ENCODE measurements at regions not wholly inside any gene's neighbourhood (a gene's known extent, or its start where the extent isn't known, plus 50 kb on each side); places are given as distances from the start of the nearest gene placed in this dataset.

DNA sequence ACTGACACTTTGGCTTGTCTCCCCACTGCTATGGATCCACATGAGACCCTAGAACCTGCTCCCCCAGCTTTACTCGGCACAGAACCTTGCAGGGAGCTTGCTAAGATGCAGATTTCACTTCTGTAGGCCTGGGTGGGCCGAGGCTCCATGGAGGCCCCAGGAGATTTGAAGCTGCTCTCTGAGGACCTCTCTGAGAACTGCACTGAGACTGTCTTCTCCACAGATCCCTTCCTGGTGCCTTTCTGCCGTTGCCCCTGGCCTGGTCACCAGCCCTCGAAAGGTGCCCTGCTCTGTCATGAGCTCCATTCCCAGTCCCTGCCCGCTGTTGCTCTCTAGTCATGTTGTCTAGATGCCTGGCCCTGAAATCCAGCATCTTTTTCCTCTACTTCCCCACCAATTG, 588.4 kb downstream of the AJAP1 start:
- no peak for DNase-seq
- H3K27ac ChIP-seq (ENCODE audit: low read depth, low read length) = no peak overlapping the region
- no peak overlapping the region for H3K4me3 ChIP-seq (ENCODE audit: low read length)
- ChIA-PET CTCF (no interaction called here), POLR2A (no interaction called here)
- Mint-ChIP-seq H3K27ac (peak overlapping the region in 1 of 8 donors; percentile 5), H3K36me3 (no peaks in the 10 kb centered on the region), H3K4me3 (no peak overlapping the region), H3K4me1 (no peaks in the 10 kb centered on the region), H3K9me3 (no peaks in the 10 kb centered on the region), H3K27me3 (peaks cover 2 to 7% of the 10 kb centered on the region in 2 donors)
- H3K36me3 ChIP-seq (ENCODE audit: insufficient read depth, low read length) = no peaks in the 10 kb centered on the region
- no peaks in the 10 kb centered on the region for H3K4me1 ChIP-seq (ENCODE audit: insufficient read depth, low read length)
- no peaks in the 10 kb centered on the region for H3K9me3 ChIP-seq (ENCODE audit: low read length)
- H3K27me3 ChIP-seq (ENCODE audit: insufficient read depth, low read length, poor library complexity, severe bottlenecking) = no peaks in the 10 kb centered on the region

DNA sequence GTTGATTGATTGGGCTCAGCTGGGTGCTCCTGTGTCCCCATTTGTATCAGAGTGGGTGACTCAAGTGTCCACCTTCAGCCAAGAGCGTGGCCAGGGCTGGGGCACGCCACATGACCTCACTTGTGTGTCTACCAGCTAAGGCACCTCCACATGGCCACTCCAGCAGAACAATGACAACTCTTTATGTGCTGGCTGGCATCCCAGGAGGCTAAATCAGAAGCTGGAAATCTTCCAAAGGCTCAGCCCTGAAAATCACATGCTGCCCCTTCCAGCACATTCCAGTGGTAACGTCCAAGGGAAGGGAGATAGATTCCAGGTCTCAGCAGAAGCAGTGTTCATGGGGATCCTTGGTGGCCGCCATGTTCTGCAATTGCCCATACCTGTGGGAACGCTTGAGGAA, 585.5 kb downstream of the AJAP1 start:
- H3K36me3 ChIP-seq (ENCODE audit: insufficient read depth, low read length) = no peaks in the 10 kb centered on the region
- POLR2A ChIA-PET = no interaction called here
- no peaks in the 10 kb centered on the region for H3K27me3 ChIP-seq (ENCODE audit: insufficient read depth, low read length, poor library complexity, severe bottlenecking)
- no peak overlapping the region for H3K27ac Mint-ChIP-seq
- no peak overlapping the region for H3K4me3 ChIP-seq (ENCODE audit: low read length)
- DNase-seq = no peak
- H3K36me3 Mint-ChIP-seq = no peaks in the 10 kb centered on the region
- H3K27me3 Mint-ChIP-seq = peaks cover 0 to 3% of the 10 kb centered on the region in 2 donors
- H3K4me1 ChIP-seq (ENCODE audit: insufficient read depth, low read length) = no peaks in the 10 kb centered on the region
- no peaks in the 10 kb centered on the region for H3K9me3 Mint-ChIP-seq
- CTCF ChIA-PET = no interaction called here
- no peaks in the 10 kb centered on the region for H3K9me3 ChIP-seq (ENCODE audit: low read length)
- no peak overlapping the region for H3K4me3 Mint-ChIP-seq
- H3K4me1 Mint-ChIP-seq = peaks cover 0 to 2% (median 0%) of the 10 kb centered on the region in 3 donors
- no peak overlapping the region for H3K27ac ChIP-seq (ENCODE audit: low read depth, low read length)

DNA sequence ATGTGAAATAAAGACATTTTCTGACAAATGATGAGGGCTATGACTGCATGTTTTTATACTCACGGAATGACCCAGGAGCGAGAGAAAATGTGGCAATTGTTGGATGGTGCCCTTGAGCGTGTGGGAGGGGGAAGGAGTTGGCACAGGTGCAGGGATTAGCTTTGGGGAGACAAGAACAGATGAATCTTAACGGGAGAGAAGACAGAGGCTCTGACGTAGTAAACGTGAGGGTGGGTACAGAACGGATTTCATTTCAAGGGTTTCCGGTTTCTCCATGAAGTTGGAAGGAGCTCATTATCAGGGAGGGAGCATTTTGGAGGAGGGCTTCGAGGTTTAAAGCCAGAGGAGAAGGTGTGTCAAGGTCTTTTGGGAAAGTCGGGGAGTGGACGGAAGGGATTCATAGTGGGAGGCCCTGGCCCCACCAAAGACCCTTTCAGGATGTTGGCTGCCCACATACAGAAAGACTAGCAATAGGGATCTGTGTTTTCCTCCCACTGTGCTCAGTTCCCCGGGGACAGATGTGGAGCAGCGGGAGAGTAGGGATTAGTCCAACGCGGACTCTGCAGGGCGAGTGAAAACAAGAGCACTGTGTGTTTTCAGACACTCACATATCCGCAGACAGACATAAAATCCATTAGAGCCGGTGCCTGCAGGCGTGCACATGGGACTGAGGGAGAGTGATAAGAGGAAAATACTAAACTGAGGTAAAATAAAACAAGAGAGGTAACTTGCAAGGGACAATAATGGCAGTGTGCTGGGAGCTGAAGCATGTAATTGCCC, 584.1 kb downstream of the AJAP1 start:
- Mint-ChIP-seq H3K4me1 (peaks cover 0 to 2% (median 0%) of the 10 kb centered on the region in 3 donors), H3K27ac (no peak overlapping the region), H3K27me3 (peaks cover 2 to 14% of the 10 kb centered on the region in 2 donors), H3K9me3 (peaks cover 0 to 4% (median under 1%) of the 10 kb centered on the region in 5 donors), H3K36me3 (peaks cover 0 to 4% (median 0%) of the 10 kb centered on the region in 3 donors), H3K4me3 (no peak overlapping the region)
- POLR2A ChIA-PET = no interaction called here
- DNase-seq = no peak
- no peaks in the 10 kb centered on the region for H3K36me3 ChIP-seq (ENCODE audit: insufficient read depth, low read length)
- no peaks in the 10 kb centered on the region for H3K27me3 ChIP-seq (ENCODE audit: insufficient read depth, low read length, poor library complexity, severe bottlenecking)
- CTCF ChIA-PET = interaction anchor here (0.9 kb wide), 1 partner anchor 14 kb away, joined by 3 read pairs; no protein-coding TSS in a partner anchor
- no peak overlapping the region for H3K4me3 ChIP-seq (ENCODE audit: low read length)
- no peak overlapping the region for H3K27ac ChIP-seq (ENCODE audit: low read depth, low read length)
- no peaks in the 10 kb centered on the region for H3K9me3 ChIP-seq (ENCODE audit: low read length)
- H3K4me1 ChIP-seq (ENCODE audit: insufficient read depth, low read length) = no peaks in the 10 kb centered on the region

DNA sequence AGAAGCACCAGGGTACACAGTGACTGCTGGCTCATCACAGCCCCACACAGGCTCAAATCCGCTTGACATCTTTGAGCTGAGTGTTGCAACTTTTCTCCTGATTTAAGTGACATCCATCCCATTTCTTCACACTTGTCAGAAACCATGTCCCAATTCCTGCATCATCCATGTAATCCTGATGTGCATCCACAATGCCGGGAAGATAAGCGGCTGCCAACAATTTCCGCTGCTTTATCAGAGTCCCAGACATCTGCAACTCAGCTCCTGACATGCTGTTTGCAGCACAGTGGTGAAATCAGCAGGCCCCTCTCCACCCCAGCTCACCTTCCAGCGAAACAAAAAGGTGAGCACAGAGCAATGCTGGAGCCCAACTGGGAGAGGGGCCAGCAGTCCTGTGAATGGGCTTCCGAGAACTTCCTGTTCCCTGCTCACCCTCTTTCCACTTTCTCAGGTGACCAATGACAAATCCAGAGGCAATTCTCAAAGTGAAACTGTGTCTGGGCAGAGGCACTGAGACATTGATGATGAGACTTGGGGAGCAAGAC, 581.0 kb downstream of the AJAP1 start:
- ChIA-PET CTCF (interaction anchor here (0.8 kb wide), 1 partner anchor 15 kb away, joined by 3 read pairs; no protein-coding TSS in a partner anchor), POLR2A (no interaction called here)
- Mint-ChIP-seq H3K4me3 (no peak overlapping the region), H3K4me1 (peaks cover 0 to 2% (median 0%) of the 10 kb centered on the region in 3 donors), H3K9me3 (peaks cover 6 to 14% (median 12%) of the 10 kb centered on the region in 5 donors), H3K36me3 (peaks cover 0 to 13% (median 0%) of the 10 kb centered on the region in 3 donors), H3K27me3 (peaks cover 9 to 18% of the 10 kb centered on the region in 2 donors), H3K27ac (no peak overlapping the region)
- Histone ChIP-seq H3K4me3 (ENCODE audit: low read length) (no peak overlapping the region), H3K27ac (ENCODE audit: low read depth, low read length) (no peak overlapping the region), H3K27me3 (ENCODE audit: insufficient read depth, low read length, poor library complexity, severe bottlenecking) (no peaks in the 10 kb centered on the region), H3K36me3 (ENCODE audit: insufficient read depth, low read length) (no peaks in the 10 kb centered on the region), H3K4me1 (ENCODE audit: insufficient read depth, low read length) (no peaks in the 10 kb centered on the region), H3K9me3 (ENCODE audit: low read length) (no peaks in the 10 kb centered on the region)
- no peak for DNase-seq

DNA sequence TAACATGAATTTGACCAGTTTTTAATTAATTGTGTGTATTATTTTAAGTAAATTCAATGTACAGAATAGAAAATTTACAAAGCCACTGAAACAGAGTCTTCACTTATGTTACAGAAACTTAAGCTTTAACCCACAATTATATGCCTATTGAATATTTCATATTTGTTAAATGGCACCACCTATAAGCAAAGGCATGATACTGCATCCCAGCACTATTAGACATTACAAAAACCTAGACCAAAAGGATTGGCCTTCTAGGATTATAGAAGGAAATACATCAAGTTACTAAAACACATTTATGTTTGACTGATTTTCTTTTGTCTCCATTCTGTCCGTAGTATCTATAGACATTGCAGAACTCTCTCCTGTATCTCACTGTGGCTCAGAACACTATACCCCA, 578.1 kb downstream of the AJAP1 start:
- no peak overlapping the region for H3K27ac ChIP-seq (ENCODE audit: low read depth, low read length)
- POLR2A ChIA-PET = no interaction called here
- Mint-ChIP-seq H3K27me3 (peaks cover 13 to 30% of the 10 kb centered on the region in 2 donors), H3K4me3 (no peak overlapping the region), H3K36me3 (peaks cover 0 to 13% (median 0%) of the 10 kb centered on the region in 3 donors), H3K4me1 (peaks cover 0 to 2% (median 0%) of the 10 kb centered on the region in 3 donors), H3K9me3 (peaks cover 6 to 14% (median 12%) of the 10 kb centered on the region in 5 donors), H3K27ac (no peak overlapping the region)
- H3K4me3 ChIP-seq (ENCODE audit: low read length) = no peak overlapping the region
- no peaks in the 10 kb centered on the region for H3K27me3 ChIP-seq (ENCODE audit: insufficient read depth, low read length, poor library complexity, severe bottlenecking)
- no peaks in the 10 kb centered on the region for H3K9me3 ChIP-seq (ENCODE audit: low read length)
- H3K36me3 ChIP-seq (ENCODE audit: insufficient read depth, low read length) = no peaks in the 10 kb centered on the region
- CTCF ChIA-PET = no interaction called here
- no peaks in the 10 kb centered on the region for H3K4me1 ChIP-seq (ENCODE audit: insufficient read depth, low read length)
- no peak for DNase-seq

DNA sequence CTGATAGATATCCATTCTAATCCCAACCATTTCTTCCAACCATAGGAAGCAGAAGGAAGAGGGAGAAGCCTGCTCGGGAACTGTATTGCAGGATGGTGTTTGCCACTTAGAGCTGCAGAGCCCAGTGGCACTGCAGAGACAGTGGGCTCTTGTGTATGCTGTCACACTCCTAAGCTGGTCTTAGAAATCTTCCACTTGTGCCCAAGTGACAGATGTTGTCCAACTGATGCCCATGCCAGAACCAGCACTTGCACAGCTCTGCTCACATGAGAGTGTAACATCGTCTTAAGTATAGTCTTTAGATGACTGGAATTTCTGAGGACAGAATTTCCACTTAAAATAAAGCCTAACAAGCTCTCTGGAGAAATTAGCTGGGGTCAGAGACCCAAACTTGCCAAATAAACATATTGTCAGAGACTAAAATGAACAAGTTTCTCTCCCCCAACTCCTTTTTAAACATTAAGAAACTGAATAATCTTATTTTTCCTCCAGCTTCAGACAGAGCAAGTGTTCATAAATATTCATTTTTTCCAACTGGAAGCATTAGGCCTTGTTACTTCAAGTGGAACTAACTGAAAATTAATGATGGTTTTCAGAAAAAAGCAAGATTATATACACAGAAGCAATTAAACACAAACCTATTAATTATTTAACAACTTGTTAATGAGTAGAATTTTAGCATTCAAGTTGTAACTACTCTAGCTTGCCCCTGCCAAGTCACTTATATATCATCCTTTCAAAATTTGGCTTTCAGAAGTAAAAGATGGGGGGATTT, 577.3 kb downstream of the AJAP1 start:
- peaks cover 6 to 14% (median 12%) of the 10 kb centered on the region in 5 donors for H3K9me3 Mint-ChIP-seq
- ChIA-PET POLR2A (no interaction called here), CTCF (no interaction called here)
- peaks cover 0 to 2% (median 0%) of the 10 kb centered on the region in 3 donors for H3K4me1 Mint-ChIP-seq
- Histone ChIP-seq H3K36me3 (ENCODE audit: insufficient read depth, low read length) (no peaks in the 10 kb centered on the region), H3K4me1 (ENCODE audit: insufficient read depth, low read length) (no peaks in the 10 kb centered on the region), H3K4me3 (ENCODE audit: low read length) (no peak overlapping the region), H3K27ac (ENCODE audit: low read depth, low read length) (no peak overlapping the region), H3K9me3 (ENCODE audit: low read length) (no peaks in the 10 kb centered on the region), H3K27me3 (ENCODE audit: insufficient read depth, low read length, poor library complexity, severe bottlenecking) (no peaks in the 10 kb centered on the region)
- H3K27ac Mint-ChIP-seq = no peak overlapping the region
- H3K36me3 Mint-ChIP-seq = peaks cover 0 to 13% (median 0%) of the 10 kb centered on the region in 3 donors
- H3K27me3 Mint-ChIP-seq = peaks cover 13 to 30% of the 10 kb centered on the region in 2 donors
- no peak overlapping the region for H3K4me3 Mint-ChIP-seq
- no peak for DNase-seq

DNA sequence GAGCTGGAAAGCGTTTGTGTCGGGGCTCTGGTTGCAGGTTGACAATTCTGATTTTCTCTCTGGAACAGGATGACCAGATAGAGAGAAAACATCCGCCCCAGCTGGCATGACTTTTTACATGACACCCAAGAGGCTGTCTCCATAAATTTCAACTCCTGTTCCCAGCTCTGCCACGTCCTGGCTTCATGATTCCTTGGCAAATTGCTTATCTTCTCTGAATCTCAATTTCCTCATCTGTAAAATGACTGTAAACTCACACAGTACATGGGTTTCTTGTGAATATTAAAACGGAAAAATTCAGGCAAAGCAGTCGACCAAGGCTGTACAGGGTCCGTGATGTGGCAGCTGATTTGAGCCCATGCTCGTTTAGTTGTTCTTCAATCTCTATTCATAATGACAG, 572.7 kb downstream of the AJAP1 start:
- Mint-ChIP-seq H3K27me3 (peaks cover 8 to 36% of the 10 kb centered on the region in 2 donors), H3K36me3 (no peaks in the 10 kb centered on the region), H3K4me3 (no peak overlapping the region), H3K9me3 (peaks cover 0 to 2% (median under 1%) of the 10 kb centered on the region in 5 donors), H3K4me1 (peaks cover 0 to 4% (median 4%) of the 10 kb centered on the region in 3 donors), H3K27ac (no peak overlapping the region)
- DNase-seq = no peak
- H3K4me1 ChIP-seq (ENCODE audit: insufficient read depth, low read length) = no peaks in the 10 kb centered on the region
- H3K27ac ChIP-seq (ENCODE audit: low read depth, low read length) = no peak overlapping the region
- ChIA-PET POLR2A (no interaction called here), CTCF (no interaction called here)
- H3K4me3 ChIP-seq (ENCODE audit: low read length) = no peak overlapping the region
- H3K27me3 ChIP-seq (ENCODE audit: insufficient read depth, low read length, poor library complexity, severe bottlenecking) = no peaks in the 10 kb centered on the region
- H3K9me3 ChIP-seq (ENCODE audit: low read length) = no peaks in the 10 kb centered on the region
- no peaks in the 10 kb centered on the region for H3K36me3 ChIP-seq (ENCODE audit: insufficient read depth, low read length)
